ENCODE measurements at regions not wholly inside any gene's neighbourhood (a gene's known extent, or its start where the extent isn't known, plus 50 kb on each side); places are given as distances from the start of the nearest gene placed in this dataset.

- Histone ChIP-seq H3K79me2 (ENCODE audit: low read length) (no peaks in the 10 kb centered on the region), H3K27ac (ENCODE audit: low read length) (no peak overlapping the region), H4K20me1 (ENCODE audit: insufficient read depth, low read length) (no peaks in the 10 kb centered on the region), H3K4me3 (ENCODE audit: low read length) (no peak overlapping the region), H3F3A (ENCODE audit: insufficient read depth, low read length) (no peaks in the 10 kb centered on the region), H2AFZ (ENCODE audit: low read length) (no peak overlapping the region), H3K9ac (ENCODE audit: low read length) (no peak overlapping the region), H3K36me3 (replicated peaks; ENCODE audit: insufficient read depth, low read length) (no peaks in the 10 kb centered on the region), H3K9me2 (replicated peaks; ENCODE audit: insufficient read depth, low read length) (no peaks in the 10 kb centered on the region), H3K9me3 (replicated peaks; ENCODE audit: insufficient read depth, low read length) (no peaks in the 10 kb centered on the region), H3K4me1 (ENCODE audit: low read length) (no peaks in the 10 kb centered on the region), H3K4me2 (ENCODE audit: low read depth, low read length) (no peak overlapping the region), H3K27me3 (replicated peaks; ENCODE audit: insufficient read depth, low read length) (no peaks in the 10 kb centered on the region)
- no peak for DNase-seq
- TF ChIP-seq EZH2phosphoT487 (IDR thresholded peaks at IDR 0.05; ENCODE audit: low read length) (no peak), EZH2 (optimal IDR thresholded peaks at IDR 0.05; ENCODE audit: low read depth, low read length) (no peak), CTCF (IDR thresholded peaks at IDR 0.05; ENCODE audit: low read length) (no peak)
Measured at GRCh38 chr12:74339211-74339610, 198.4 kb upstream of the ATXN7L3B start.

- no peak for DNase-seq
- H3K9ac ChIP-seq (ENCODE audit: low read length), result no peak overlapping the region
- no peak overlapping the region for H3K4me2 ChIP-seq (ENCODE audit: low read depth, low read length)
- H3K9me2 ChIP-seq (replicated peaks; ENCODE audit: insufficient read depth, low read length), result no peaks in the 10 kb centered on the region
- H3K4me3 ChIP-seq (ENCODE audit: low read length), result no peak overlapping the region
- no peak overlapping the region for H3K27ac ChIP-seq (ENCODE audit: low read length)
- no peaks in the 10 kb centered on the region for H3K79me2 ChIP-seq (ENCODE audit: low read length)
- no peaks in the 10 kb centered on the region for H3K9me3 ChIP-seq (replicated peaks; ENCODE audit: insufficient read depth, low read length)
- no peak overlapping the region for H2AFZ ChIP-seq (ENCODE audit: low read length)
- no peaks in the 10 kb centered on the region for H3F3A ChIP-seq (ENCODE audit: insufficient read depth, low read length)
- TF ChIP-seq CTCF (IDR thresholded peaks at IDR 0.05; ENCODE audit: low read length) (no peak), EZH2phosphoT487 (IDR thresholded peaks at IDR 0.05; ENCODE audit: low read length) (no peak), EZH2 (optimal IDR thresholded peaks at IDR 0.05; ENCODE audit: low read depth, low read length) (no peak)
- no peaks in the 10 kb centered on the region for H3K36me3 ChIP-seq (replicated peaks; ENCODE audit: insufficient read depth, low read length)
- H4K20me1 ChIP-seq (ENCODE audit: insufficient read depth, low read length), result no peaks in the 10 kb centered on the region
- no peaks in the 10 kb centered on the region for H3K4me1 ChIP-seq (ENCODE audit: low read length)
- no peaks in the 10 kb centered on the region for H3K27me3 ChIP-seq (replicated peaks; ENCODE audit: insufficient read depth, low read length)
Measured at GRCh38 chr12:74349925-74350324, 187.7 kb upstream of the ATXN7L3B start.

GRCh38 chr12:74365178-74365964 lies 172.3 kb upstream of the ATXN7L3B start:
- H3K9me3 ChIP-seq (replicated peaks; ENCODE audit: insufficient read depth, low read length), result no peaks in the 10 kb centered on the region
- TF ChIP-seq EZH2 (optimal IDR thresholded peaks at IDR 0.05; ENCODE audit: low read depth, low read length), result no peak
- no peak for TF ChIP-seq EZH2phosphoT487 (IDR thresholded peaks at IDR 0.05; ENCODE audit: low read length)
- peak; percentile 63 for TF ChIP-seq CTCF (IDR thresholded peaks at IDR 0.05; ENCODE audit: low read length)
- H3F3A ChIP-seq (ENCODE audit: insufficient read depth, low read length), result no peaks in the 10 kb centered on the region
- H3K36me3 ChIP-seq (replicated peaks; ENCODE audit: insufficient read depth, low read length), result no peaks in the 10 kb centered on the region
- no peak overlapping the region for H3K9ac ChIP-seq (ENCODE audit: low read length)
- no peaks in the 10 kb centered on the region for H3K79me2 ChIP-seq (ENCODE audit: low read length)
- H4K20me1 ChIP-seq (ENCODE audit: insufficient read depth, low read length), result no peaks in the 10 kb centered on the region
- no peak overlapping the region for H3K27ac ChIP-seq (ENCODE audit: low read length)
- H2AFZ ChIP-seq (ENCODE audit: low read length), result peak overlapping the region; percentile 65
- no peaks in the 10 kb centered on the region for H3K9me2 ChIP-seq (replicated peaks; ENCODE audit: insufficient read depth, low read length)
- H3K4me2 ChIP-seq (ENCODE audit: low read depth, low read length), result no peak overlapping the region
- no peak overlapping the region for H3K4me3 ChIP-seq (ENCODE audit: low read length)
- peak; percentile 54 for DNase-seq
- H3K27me3 ChIP-seq (replicated peaks; ENCODE audit: insufficient read depth, low read length), result no peaks in the 10 kb centered on the region
- H3K4me1 ChIP-seq (ENCODE audit: low read length), result no peaks in the 10 kb centered on the region

All from MM.1S (cell line).